GM19025 (cell line): ENCODE measurements at regions not wholly inside any gene's neighbourhood (a gene's known extent, or its start where the extent isn't known, plus 50 kb on each side); places are given as distances from the start of the nearest gene placed in this dataset.
"Not testable (repeated sequence)": the region's sequence is repeated elsewhere in the genome, so short reads cannot be mapped to it uniquely, and the experiment has no call there.

Experiments used
- ATAC-seq: cut with Tn5 transposase; IDR thresholded peaks from one replicate; pipeline ENCODE4 v1.9.1; 2021; ENCODE audit warnings: mild to moderate bottlenecking, low read depth, moderate library complexity; ENCODE audit not compliant: unreplicated experiment

DNA sequence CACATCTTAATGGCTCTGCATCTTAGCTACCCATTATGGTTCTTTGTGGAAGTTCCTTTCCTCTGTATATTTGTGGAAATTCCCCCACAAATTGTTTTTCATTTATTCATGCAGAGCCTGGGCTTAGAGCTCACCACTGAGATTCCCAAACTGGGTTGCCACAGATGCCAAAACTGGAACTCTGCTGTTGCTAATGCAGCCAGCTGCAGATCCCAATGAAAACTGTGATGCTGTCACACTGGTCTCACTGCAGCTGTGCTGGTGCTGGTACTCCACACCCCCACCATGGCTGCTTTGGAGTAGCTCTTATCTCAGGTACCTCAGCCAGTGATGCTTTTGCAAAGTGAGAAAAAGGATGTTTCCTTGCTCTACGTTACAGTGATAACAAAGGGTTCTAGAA, 87.7 kb downstream of the DCK start:
- ATAC-seq, result no peak

DNA sequence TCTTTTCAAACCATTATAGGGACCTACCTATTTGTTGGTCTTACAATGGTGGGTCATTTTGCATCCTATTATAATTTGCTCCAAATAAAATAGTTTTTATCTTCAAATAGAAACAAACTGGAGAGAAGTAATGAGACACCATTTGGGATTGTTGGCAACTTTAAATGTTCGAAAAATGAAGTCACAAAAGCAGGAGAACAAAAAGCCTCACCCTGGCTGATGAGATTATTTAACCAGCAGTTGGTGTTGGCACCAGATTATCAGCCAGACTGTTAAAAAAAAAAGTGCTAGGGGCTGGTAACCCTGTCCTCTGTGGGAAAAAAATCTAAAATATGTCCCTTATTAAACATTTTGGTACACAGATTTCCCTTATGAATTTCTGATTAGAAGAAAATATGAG, 100.3 kb downstream of the DCK start:
- no peak for ATAC-seq

DNA sequence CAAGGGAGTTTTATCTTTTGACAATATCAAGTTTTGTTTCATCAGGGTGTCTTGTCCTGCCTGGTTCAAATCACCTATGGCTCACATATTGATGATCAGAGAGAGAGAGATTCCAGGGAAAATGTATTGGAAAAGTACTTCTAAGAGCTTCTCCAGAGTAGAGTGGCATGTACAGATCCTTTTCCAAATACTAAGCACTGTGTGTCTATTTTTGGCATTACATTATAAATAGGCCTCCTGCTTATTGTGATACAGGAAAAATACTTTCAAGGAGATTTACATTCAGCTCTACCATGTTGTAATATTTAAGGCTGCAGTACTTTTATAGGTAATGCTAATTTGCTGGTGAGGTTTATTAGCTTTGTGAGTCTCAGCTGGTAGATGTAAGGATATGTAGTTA, 100.8 kb downstream of the DCK start:
- no peak for ATAC-seq

DNA sequence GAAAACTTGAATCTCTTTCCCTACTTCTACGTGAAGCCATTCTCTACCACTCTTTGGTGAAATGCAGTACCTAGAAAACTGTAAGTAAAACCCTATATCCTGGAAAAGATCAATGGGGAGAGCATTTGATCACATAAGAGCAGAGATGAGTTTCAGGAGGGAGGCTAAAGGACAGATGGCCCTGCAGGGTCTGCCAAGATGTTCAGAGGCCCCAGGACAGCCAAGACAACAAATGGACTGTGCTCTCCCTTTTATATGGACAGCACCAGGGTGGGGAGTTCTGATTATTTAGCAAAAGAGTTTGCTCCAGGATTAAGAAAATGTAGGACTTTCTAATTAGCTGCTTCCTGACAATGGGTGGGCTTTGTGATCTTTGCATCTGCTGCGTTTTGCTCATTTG, 101.7 kb downstream of the DCK start:
- no peak for ATAC-seq

DNA sequence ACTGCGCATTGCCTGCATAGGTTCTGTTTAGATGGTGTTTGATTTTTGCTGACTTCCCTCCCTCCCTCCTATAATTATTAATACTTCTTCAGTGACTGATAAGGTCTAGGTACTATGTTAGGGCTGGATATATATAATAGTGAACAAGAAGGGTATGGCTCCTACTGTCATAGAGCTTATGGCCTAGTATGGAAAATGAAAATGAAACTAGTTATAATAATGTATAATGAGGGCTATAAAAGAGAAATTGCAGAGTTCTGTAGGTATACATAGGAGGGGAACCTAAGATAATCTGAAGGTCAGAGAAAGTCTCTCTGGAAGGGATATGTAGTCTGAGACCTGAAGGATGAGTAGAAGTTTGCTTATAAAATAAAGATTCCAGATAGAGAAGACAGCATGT, 102.1 kb downstream of the DCK start:
- no peak for ATAC-seq

DNA sequence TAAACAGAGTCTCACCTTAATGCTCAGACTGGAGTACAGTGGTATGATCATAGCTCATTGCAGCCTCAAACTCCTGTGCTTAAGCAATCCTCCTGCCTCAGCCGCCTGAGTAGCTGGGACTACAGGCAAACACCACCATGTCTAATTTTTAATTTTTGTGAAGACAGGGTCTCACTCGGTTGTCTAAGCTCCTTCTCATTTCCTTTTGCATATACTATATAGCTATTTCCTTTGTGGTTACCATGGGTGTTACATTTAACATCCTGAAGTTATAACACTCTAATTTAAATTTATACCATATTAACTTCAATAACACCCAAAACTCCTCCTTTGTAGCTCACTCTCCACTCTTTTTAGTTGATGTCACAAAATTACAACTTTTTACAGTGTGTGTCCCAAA, 114.3 kb downstream of the DCK start:
- ATAC-seq, result no peak

DNA sequence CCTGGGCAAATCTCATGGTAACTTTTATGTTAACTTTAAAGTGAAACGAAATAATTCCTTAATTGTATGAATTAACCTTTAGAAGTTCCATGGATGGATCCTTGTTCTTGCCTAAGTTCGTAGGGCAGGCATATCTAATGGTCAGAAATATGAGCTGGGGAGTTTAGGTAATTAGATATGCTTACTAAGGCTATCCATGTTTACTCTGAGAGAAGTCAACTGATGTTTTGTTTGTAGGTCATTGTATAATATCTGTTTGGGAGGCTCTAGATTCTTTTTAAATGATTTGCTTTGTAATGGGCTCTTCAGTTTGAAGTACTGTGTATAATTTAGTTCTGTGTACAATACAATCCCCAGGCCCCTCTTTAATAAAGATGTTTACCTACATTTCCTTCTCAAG, 117.0 kb downstream of the DCK start:
- no peak for ATAC-seq

DNA sequence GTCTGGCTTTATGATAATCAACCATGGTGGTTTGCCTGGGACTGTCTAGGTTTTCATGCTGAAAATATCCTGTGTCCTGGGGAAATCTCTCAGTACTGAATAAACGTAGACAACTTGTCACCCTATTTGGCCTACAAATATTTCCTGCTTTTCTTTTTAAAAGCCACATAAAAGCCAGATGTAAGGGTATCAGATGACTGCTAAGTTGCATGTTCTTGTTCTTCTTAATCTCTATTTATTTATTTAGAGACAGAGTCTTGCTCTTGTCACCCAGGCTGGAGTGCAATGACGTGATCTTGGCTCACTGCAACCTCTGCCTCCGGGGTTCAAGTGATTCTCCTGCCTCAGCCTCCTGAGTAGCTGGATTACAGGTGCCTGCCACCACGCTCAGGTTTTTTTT, 117.7 kb downstream of the DCK start:
- ATAC-seq, result not testable (repeated sequence)

DNA sequence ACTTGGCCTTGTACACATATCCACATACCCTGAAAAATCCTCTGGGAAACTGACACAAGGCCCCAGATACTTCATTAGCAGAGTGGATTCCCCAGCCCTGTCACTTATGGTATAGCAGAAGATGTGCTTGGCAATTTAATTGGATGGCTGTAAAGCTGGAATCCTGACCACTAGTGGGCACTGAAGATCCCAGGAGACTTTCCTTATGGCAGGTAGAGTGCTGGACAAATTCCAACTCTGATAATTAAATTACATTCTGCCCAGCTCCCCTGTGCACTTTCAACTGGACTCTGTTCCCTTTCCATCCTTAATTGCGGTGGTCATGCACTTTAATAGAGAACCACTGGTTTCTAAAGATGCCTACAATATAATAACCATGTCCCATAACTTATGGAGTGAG, 119.8 kb downstream of the DCK start:
- ATAC-seq, result no peak

DNA sequence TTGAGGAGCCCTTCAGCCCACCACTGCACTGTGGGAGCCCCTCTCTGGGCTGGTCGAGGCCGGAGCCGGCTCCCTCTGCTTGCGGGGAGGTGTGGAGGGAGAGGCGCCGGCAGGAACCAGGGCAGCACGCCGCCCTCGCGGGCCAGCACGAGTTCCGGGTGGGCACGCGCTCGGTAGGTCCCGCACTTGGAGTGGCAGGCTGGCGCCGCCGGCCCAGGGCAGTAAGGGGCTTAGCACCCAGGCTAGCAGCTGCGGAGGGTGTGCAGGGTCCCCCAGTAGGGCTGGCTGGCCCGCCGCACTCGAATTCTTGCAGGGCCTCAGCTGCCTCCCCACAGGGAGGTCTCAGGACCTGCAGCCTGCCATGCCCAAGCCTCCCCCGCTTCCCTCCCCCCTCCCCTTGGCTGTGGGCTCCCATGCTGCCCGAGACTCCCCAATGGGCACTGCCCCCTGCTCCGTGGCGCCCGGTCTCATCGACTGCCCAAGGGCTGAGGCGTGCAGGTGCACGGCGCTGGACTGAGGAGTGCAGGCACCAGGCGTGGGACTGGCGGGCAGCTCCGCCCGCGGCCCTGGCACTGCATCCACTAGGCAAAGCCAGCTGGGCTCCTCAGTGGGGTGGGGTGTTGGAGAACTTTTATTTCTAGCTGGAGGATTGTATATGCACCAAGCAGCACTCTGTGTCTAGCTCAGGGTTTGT, 127.5 kb downstream of the DCK start:
- ATAC-seq, result no peak

DNA sequence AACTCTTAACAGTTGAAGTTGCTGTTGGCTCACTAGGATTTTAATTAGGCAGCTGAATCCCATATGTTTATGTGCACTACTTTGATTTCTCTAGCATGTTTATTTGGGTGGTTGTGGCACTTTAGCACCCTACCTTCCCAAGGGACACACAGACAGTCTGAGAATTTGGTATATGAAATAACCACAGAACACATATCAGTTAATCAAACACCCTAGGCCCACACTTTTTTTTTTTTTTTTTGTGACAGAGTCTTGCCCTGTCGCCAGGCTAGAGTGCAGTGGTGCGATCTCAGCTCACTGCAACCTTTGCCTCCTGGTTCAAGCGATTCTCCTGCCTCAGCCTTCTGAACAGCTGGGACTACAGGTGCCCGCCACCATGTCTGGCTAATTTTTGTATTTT, 130.5 kb downstream of the DCK start:
- no peak for ATAC-seq

DNA sequence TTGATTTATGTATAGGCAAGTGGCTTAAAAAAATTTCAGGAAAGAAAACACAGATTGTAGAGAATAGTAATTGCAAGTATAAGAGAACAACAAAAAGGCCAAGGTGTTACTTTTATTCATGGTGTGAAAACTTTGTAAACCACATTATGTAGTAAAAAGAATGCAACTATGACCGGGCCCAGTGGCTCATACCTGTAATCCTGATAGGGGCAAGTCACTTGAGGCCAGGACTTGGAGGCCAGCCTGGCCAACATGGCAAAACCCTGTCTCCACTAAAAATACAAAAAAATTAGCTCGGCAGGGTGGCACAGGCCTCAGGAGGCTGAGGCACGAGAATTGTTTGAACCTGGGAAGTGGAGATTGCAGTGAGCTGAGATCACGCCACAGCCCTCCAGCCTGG, 131.7 kb downstream of the DCK start:
- no peak for ATAC-seq

DNA sequence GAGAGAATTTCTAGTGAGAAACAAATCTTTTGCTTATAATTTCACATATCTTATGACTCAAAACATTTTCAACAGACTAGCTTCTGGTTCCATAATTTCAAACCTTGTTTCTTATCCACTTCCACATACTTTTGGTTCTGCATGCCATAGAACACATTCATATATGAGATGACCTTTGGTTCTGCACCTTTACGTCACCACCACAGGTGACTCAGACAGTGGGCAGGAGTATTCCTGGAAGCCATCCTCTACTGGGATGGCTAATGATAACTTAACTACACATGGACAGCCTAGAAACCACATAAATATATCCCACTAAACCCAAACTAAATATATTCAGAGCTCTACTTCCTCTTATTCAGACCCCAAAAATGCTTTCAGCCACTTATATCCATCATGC, 133.3 kb downstream of the DCK start:
- no peak for ATAC-seq

DNA sequence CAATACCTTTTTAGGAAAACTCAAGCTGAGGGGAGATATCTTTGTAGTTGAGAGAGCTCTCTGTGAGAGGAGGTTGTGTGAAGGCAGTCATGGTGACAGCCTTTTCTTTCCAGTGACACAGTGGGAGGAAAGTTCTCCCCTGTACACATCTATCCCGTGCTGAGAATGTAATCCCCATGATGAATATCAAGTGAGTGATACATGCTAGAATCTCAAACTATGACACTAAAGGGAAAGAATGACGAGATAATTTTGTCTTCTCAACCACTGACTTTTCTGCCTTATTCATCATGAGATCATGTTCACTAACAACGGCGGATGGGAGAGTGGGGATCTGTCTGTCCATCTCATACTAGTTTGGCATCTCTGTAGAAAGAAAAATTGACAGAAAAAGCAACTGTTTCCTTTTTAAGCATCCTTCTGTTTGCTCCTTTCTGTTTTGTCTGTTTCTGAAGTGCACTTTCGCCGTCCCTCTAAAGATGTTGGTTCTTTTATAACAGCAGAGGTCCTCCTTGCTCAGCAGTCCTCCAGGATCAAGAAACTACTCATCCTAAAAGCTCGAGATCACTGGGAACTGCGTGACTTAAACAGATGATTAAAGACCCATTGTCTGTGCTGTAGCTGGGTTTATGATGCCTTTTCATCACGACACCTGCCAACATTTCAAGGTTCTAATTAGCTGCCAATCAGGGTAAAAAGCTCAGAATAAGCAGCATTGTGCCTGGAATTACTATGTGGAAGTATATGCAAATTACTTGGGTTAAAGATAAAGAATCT, 137.6 kb downstream of the DCK start:
- ATAC-seq, result no peak

DNA sequence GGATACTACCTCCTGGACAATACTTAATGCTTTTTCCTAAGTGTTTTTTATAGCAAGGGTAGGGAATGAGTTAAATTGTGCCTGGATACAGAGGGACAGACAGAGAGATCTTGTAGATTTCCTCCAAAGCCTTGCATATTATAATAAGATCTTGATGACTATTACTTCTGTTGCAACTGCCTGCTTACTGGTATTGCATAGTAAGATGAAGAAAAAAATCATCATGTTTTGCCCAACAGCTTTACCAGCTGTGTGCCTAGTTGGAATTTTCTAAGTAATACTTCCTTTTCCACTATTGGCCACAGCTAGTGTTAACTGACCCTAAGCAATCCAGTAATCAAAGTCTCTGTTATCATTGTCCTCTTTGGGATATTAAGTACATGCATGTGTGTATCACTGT, 139.0 kb downstream of the DCK start:
- no peak for ATAC-seq

DNA sequence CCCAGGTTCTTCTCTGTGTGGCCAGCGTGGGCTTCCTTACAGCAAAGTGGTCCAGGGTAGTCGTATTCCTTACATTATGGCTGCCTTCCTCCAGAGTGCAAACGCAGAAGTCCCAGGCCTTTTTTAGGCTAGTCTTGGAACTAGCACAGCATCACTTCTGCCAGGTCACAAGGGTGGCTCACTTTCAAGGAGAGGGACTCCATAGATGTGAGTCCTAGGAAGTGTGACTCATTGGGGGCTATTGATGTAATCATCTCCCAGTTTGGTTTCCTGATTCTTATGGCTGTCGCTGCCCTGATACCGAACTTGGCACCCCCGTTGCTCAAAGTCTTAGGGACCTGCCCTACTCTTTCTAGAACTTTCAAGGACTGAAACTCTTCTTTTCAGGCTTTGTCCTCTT, 140.0 kb downstream of the DCK start:
- ATAC-seq, result no peak

DNA sequence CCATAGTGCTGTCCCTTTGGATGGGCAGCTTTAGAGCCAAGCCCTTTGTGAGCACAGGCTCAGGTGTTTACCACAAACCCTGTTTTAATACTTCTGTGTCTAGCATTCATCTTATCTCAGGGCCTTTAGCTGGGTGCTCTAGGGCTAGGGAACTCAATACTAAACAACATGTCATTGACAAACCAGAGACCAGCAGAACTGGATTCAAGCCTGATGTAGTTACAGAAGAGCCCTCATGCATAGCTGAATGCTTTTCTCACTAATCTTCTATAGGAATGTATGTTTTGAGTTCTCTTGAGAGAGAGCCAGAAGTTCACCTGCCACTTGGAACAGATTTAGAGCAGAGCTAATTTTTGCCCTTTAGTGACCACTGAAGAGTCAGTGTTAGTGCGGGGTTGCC, 142.6 kb downstream of the DCK start:
- no peak for ATAC-seq

DNA sequence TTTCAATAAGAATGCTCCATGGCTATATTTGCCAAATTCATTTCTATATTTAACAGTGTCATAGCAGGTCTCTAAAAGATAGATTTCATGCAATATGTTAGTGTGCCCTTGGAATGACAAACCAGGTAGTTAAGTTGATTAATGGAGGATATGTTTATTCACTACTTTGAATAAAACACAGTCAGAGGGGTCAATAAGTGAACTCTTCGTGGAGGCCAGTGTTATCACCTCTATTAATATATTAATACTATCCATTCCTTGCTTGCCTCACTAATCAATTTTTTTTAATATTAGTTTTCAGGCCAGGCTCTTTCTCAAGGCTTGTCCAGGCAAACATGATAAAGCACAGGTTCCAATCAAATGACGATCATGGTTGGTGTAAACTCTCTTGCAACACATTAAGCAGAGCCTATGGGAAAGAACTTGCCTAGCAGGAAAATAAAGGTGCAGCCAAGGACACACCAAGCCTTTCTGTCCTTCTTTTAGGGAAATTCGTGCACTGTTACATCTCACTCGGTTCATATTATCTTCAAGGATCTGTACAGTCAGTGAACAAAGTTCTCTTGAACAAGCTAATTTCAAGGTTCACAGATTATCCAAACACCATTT, 144.7 kb downstream of the DCK start:
- no peak for ATAC-seq

DNA sequence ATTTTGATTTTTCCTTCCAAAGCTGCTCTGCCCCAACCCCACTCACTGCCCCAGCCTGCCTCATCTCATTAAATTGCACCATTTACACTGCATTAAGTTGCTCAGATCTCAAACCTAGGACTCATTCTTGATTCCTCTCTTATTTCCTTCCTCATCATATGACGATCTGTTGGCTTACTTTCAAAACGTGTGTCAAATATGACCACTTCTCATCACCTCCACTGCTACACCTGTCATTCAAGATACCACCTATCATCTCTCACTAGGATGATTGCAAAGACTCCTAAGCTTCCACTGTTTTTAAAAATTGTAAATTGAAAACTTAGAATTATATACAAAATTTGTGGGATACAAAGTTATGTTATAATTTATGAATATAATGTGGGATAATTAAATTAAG, 147.1 kb downstream of the DCK start:
- ATAC-seq, result no peak

DNA sequence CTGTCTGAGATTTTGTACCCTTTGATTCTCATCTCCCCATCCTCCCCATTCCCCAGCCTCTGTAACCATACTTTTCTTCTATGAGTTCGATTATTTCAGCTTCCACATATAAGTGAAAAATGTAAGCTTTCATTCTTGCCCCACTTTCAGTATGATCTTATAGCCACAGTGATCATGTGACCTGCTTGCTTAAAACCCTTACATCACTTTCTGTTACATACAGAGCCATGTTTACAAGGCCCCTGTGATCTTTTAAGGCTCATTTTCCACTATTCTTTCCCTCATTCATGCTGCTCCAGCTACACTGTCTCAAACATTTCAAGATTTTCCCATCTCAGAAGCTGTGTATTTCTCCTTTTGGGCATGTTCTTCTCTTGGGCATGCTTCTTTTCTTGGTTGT, 147.7 kb downstream of the DCK start:
- no peak for ATAC-seq

DNA sequence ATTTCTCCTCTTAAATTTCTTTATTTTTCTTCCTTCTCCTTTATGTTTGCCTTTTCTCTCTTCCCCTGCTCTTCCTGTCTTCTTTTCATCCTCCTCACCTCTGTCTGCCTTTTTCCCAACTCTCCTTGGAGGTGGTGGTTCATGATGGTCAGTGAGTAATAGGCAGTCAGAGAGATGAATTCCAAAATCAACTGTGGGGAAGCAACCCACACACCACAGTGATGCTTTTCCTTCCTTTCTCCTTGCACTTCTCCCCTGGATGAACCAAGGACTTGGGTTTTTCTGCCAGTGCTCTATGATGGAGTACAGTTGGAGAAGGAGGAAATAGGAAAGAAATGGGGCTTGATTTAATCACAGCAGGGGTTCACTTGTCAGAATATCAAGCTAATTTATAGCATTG, 153.8 kb downstream of the DCK start:
- ATAC-seq, result no peak

DNA sequence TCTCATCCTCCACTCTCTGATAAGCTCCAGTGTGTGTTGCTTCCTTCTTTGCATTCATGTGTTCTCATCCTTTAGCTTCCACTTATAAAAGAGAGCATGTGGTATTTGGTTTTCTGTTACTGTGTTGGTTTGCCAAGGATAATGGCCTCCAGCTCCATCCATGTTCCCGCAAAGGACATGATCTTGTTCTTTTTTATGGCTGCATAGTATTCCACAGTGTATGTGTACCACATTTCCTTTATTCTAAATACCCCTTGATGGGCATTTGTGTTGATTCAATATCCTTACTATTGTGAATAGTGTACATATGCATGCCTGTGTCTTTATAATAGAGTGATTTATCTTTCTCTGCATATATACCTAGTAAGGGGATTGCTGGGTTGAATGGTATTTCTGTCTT, 155.1 kb downstream of the DCK start:
- no peak for ATAC-seq
